ENCODE measurements at regions not wholly inside any gene's neighbourhood (a gene's known extent, or its start where the extent isn't known, plus 50 kb on each side); places are given as distances from the start of the nearest gene placed in this dataset.

- in situ Hi-C loops (cut with MboI; ENCODE audit: low pct_unique_long_range_greater_than_20kb, low sequenced_read_pairs, unreplicated experiment): loop anchor here (10.0 kb wide), 1 partner anchor 245 kb away; no protein-coding TSS in a partner anchor
- TF ChIP-seq CTCF (IDR thresholded peaks at IDR 0.05; ENCODE audit: extremely low read depth, insufficient read depth, missing control alignments): no peak
- no peak for DNase-seq (ENCODE audit: low spot score)
These were observed 72.8 kb upstream of the LRCH1 start for GRCh38 chr13:46480131-46480530.

GRCh38 chr13:46479691-46480090, 73.3 kb upstream of the LRCH1 start:
- no peak for TF ChIP-seq CTCF (IDR thresholded peaks at IDR 0.05; ENCODE audit: extremely low read depth, insufficient read depth, missing control alignments)
- in situ Hi-C loops (cut with MboI; ENCODE audit: low pct_unique_long_range_greater_than_20kb, low sequenced_read_pairs, unreplicated experiment): loop anchor here (10.0 kb wide), 1 partner anchor 245 kb away; no protein-coding TSS in a partner anchor
- no peak for DNase-seq (ENCODE audit: low spot score)

- no peak for TF ChIP-seq CTCF (IDR thresholded peaks at IDR 0.05; ENCODE audit: extremely low read depth, insufficient read depth, missing control alignments)
- in situ Hi-C loops (cut with MboI; ENCODE audit: low pct_unique_long_range_greater_than_20kb, low sequenced_read_pairs, unreplicated experiment): no loop called here
- DNase-seq (ENCODE audit: low spot score): no peak
These were observed 73.7 kb upstream of the LRCH1 start for GRCh38 chr13:46479283-46479682.

GRCh38 chr13:46478651-46479050, 74.3 kb upstream of the LRCH1 start:
- in situ Hi-C loops (cut with MboI; ENCODE audit: low pct_unique_long_range_greater_than_20kb, low sequenced_read_pairs, unreplicated experiment): no loop called here

GRCh38 chr13:46476174-46476573, 76.8 kb upstream of the LRCH1 start:
- no peak for DNase-seq (ENCODE audit: low spot score)
- no peak for TF ChIP-seq CTCF (IDR thresholded peaks at IDR 0.05; ENCODE audit: extremely low read depth, insufficient read depth, missing control alignments)
- in situ Hi-C loops (cut with MboI; ENCODE audit: low pct_unique_long_range_greater_than_20kb, low sequenced_read_pairs, unreplicated experiment): no loop called here

More at GRCh38 chr13:46478651-46479050, 74.3 kb upstream of the LRCH1 start:
- DNase-seq (ENCODE audit: low spot score): no peak
- TF ChIP-seq CTCF (IDR thresholded peaks at IDR 0.05; ENCODE audit: extremely low read depth, insufficient read depth, missing control alignments): no peak

- in situ Hi-C loops (cut with MboI; ENCODE audit: low pct_unique_long_range_greater_than_20kb, low sequenced_read_pairs, unreplicated experiment): no loop called here
- no peak for DNase-seq (ENCODE audit: low spot score)
- TF ChIP-seq CTCF (IDR thresholded peaks at IDR 0.05; ENCODE audit: extremely low read depth, insufficient read depth, missing control alignments): no peak
These were observed 77.4 kb upstream of the LRCH1 start for GRCh38 chr13:46475541-46475991.

GRCh38 chr13:46473806-46474205, 79.2 kb upstream of the LRCH1 start:
- in situ Hi-C loops (cut with MboI; ENCODE audit: low pct_unique_long_range_greater_than_20kb, low sequenced_read_pairs, unreplicated experiment): no loop called here
- DNase-seq (ENCODE audit: low spot score): no peak
- TF ChIP-seq CTCF (IDR thresholded peaks at IDR 0.05; ENCODE audit: extremely low read depth, insufficient read depth, missing control alignments): no peak
